ENCODE measurements at regions not wholly inside any gene's neighbourhood (a gene's known extent, or its start where the extent isn't known, plus 50 kb on each side); places are given as distances from the start of the nearest gene placed in this dataset.
"Not testable (repeated sequence)": the region's sequence is repeated elsewhere in the genome, so short reads cannot be mapped to it uniquely, and the experiment has no call there.

- TF ChIP-seq CTCF, POLR2A (IDR thresholded peaks at IDR 0.05): not testable (repeated sequence)
Observed at GRCh38 chr15:84114680-84115079, 120.9 kb upstream of the GOLGA6L4 start.

Measured in ovary (tissue), 3 donors.